ENCODE measurements at regions not wholly inside any gene's neighbourhood (a gene's known extent, or its start where the extent isn't known, plus 50 kb on each side); places are given as distances from the start of the nearest gene placed in this dataset.

GRCh38 chr5:24385070-24385469 lies 259.7 kb downstream of the CDH10 start:
- no peak for TF ChIP-seq CTCF (IDR thresholded peaks at IDR 0.05)
- TF ChIP-seq JUN (IDR thresholded peaks at IDR 0.05): no peak
- TF ChIP-seq POLR2A (IDR thresholded peaks at IDR 0.05; ENCODE audit: low read length): no peak
